Lung (tissue), 11 donors: ENCODE measurements at regions not wholly inside any gene's neighbourhood (a gene's known extent, or its start where the extent isn't known, plus 50 kb on each side); places are given as distances from the start of the nearest gene placed in this dataset.

ENCODE experiments used
- ATAC-seq: fragments of 200-7000 bp; cut with Tn5 transposase; one replicate; pipeline ENCODE4 v1.9.1; 2020; ENCODE audit warnings: moderate number of reproducible peaks; ENCODE audit not compliant: insufficient read depth, low FRiP score
- DNase-seq, 3 donors: peaks; one replicate each; pipeline ENCODE4 v3.0.0-alpha.2; 2013 to 2017
- H3K27ac ChIP-seq, 2 donors: one replicate each; pipeline ENCODE4 v1.5.1; 2013; ENCODE audit warnings: mild to moderate bottlenecking in 2 of 2, moderate library complexity in 2 of 2, control low read depth in 1 of 2, inconsistent platforms in 1 of 2, low read depth in 1 of 2, low read length in 1 of 2
- H3K27me3 ChIP-seq, 3 donors: one replicate each; pipeline ENCODE4 v1.5.1; 2013; ENCODE audit warnings: low read length in 2 of 3; ENCODE audit not compliant: control insufficient read depth in 3 of 3, insufficient read depth in 3 of 3
- H3K36me3 ChIP-seq, 4 donors: one replicate each; pipeline ENCODE4 v1.5.1; 2013; ENCODE audit warnings: low read length in 4 of 4, mild to moderate bottlenecking in 1 of 4, moderate library complexity in 1 of 4; ENCODE audit not compliant: control insufficient read depth in 4 of 4, insufficient read depth in 4 of 4
- H3K4me1 ChIP-seq, 5 donors: one replicate each; pipeline ENCODE4 v1.5.1; 2013; ENCODE audit warnings: low read length in 5 of 5, mild to moderate bottlenecking in 2 of 5, moderate library complexity in 1 of 5; ENCODE audit not compliant: control insufficient read depth in 5 of 5, insufficient read depth in 5 of 5
- H3K4me3 ChIP-seq: one replicate; pipeline ENCODE4 v1.5.1; 2013; ENCODE audit warnings: mild to moderate bottlenecking, control low read depth, moderate library complexity
- H3K9ac ChIP-seq, 2 donors: one replicate each; pipeline ENCODE4 v1.5.1; 2013; ENCODE audit warnings: low read length in 2 of 2, control low read depth in 1 of 2; ENCODE audit not compliant: insufficient read depth in 1 of 2
- H3K9me3 ChIP-seq, 4 donors: one replicate each; pipeline ENCODE4 v1.5.1; 2013; ENCODE audit warnings: low read length in 3 of 4, mild to moderate bottlenecking in 1 of 4, moderate library complexity in 1 of 4; ENCODE audit not compliant: control insufficient read depth in 4 of 4, insufficient read depth in 3 of 4
- WGBS, 2 donors: extraction: QIAGEN DNeasy Blood & Tissue Kit; methylation state at CpG; one replicate each; pipeline ENCODE4 v1.1.7; 2013; 5-methylcytosine and 5-hydroxymethylcytosine counted together
- TF ChIP-seq, protein P1 (sequence below): IDR thresholded peaks from 2 replicates; pipeline ENCODE4 v1.5.1; 2012; ENCODE audit warnings: mild to moderate bottlenecking; ENCODE audit errors: control extremely low read depth, extremely low read depth
- donor health status: control.
- donor health status: control.
- donor health status: Bipolar disorder and iron deficiency.
- donor health status: healthy.
- donor health status: DM: yes; HTN: yes; CAD: no.

DNA sequence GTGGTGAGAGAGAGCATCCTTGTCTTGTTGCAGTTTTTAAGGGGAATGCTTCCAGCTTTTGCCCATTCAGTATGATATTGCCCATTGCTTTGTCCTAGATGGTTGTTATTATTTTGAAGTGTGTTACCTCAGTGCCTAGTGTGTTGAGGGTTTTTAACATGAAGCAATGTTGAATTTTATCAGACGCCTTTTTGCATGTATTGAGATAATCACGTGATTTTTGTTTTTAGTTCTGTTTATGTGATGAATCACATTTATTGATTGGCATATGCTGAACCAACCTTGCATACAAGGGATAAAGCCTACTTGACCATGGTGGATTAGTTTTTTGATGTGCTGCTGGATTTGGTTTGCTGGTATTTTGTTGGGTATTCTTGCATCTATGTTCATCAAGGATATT lies 302.3 kb upstream of the G2E3 start:
- no peaks in the 10 kb centered on the region for H3K27me3 ChIP-seq
- H3K27ac ChIP-seq, result no peak overlapping the region
- WGBS, 2 donors, result 92 to 94% methylated on average over 2 of the region's 2 CpGs
- TF ChIP-seq, protein P1, sequence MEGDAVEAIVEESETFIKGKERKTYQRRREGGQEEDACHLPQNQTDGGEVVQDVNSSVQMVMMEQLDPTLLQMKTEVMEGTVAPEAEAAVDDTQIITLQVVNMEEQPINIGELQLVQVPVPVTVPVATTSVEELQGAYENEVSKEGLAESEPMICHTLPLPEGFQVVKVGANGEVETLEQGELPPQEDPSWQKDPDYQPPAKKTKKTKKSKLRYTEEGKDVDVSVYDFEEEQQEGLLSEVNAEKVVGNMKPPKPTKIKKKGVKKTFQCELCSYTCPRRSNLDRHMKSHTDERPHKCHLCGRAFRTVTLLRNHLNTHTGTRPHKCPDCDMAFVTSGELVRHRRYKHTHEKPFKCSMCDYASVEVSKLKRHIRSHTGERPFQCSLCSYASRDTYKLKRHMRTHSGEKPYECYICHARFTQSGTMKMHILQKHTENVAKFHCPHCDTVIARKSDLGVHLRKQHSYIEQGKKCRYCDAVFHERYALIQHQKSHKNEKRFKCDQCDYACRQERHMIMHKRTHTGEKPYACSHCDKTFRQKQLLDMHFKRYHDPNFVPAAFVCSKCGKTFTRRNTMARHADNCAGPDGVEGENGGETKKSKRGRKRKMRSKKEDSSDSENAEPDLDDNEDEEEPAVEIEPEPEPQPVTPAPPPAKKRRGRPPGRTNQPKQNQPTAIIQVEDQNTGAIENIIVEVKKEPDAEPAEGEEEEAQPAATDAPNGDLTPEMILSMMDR, result no peak
- no peak for ATAC-seq
- H3K36me3 ChIP-seq, result no peaks in the 10 kb centered on the region
- no peaks in the 10 kb centered on the region for H3K4me1 ChIP-seq
- no peak overlapping the region for H3K9ac ChIP-seq
- no peak for DNase-seq
- H3K4me3 ChIP-seq, result no peak overlapping the region
- peaks cover 0 to 2% (median 0%) of the 10 kb centered on the region in 4 donors for H3K9me3 ChIP-seq

DNA sequence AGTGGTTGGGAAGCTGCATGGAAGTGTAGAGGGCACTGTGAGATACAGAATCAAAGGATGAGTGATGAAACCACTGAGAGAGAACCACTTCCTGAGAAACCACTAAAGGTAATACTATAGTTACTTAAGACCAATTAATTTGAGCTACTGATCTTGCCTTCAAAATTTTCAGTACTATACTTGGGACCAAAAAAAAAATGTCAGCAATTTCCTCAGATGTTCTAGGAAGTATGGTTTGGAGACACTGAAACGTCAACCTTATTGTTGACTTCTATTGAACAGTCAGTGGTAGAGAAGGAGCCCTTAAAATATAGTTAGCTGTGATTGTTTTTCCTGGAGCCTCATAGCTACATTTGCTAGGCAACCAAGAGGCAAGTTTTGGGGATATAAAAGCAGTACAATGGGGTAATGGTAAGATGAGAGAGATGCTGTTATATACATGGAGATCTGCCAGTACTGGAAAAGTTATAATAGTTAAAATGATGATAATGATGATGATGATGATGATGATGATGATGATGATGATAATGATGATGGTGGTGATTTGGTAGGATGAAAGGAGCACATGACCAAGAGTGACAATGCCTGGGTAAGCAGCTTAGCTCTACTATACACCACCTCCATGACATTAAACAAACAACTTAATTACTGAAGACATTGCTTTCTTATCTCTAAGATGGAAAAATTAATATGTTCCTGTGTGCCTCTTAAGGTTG lies 300.9 kb upstream of the G2E3 start:
- Histone ChIP-seq H3K27me3 (no peaks in the 10 kb centered on the region), H3K4me3 (no peak overlapping the region), H3K4me1 (no peaks in the 10 kb centered on the region), H3K9ac (no peak overlapping the region), H3K27ac (no peak overlapping the region), H3K9me3 (peaks cover 0 to 2% (median 0%) of the 10 kb centered on the region in 4 donors), H3K36me3 (no peaks in the 10 kb centered on the region)
- DNase-seq, result no peak
- 79 to 89% methylated on average over 1 of the region's 1 CpG for WGBS, 2 donors
- TF ChIP-seq, protein P1, result no peak
- ATAC-seq, result no peak

DNA sequence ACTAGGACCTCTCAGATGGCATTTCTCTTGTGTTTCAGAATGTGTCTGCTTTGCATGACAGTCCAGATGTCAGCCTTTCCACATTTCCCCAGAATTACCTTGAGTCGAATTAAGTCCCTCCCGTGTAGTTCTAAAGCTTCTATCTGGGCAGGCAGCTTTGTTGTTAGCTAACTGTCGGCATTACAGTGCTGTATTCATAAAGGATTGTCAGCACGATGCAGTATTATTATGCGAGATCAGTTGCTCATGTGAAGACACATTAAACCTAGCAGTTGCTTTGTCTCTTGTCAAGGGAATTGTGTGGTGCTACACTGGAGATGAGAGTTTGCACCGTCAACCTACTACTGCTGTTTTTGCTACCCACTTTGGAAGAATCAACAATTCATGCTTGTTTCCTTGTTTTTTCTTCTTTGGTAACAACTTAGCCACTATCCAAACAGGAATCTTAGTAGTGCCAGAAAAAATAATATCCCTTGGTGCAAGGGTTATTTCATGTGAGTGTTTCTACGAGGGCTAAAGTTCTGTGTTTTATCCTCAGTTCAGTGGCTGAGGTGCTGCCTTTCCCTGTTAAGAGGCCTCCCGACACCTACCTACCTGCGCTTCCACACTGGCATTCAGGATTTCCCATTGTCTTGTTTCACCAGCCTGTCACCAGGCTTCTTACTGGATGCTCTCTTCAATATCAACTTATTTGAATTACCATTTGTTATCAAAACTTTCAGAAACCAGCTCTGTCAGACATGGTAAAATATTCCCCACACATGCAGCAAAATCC lies 297.9 kb upstream of the G2E3 start:
- H3K4me3 ChIP-seq, result no peak overlapping the region
- 76% methylated on average over 9 of the region's 9 CpGs for WGBS, 2 donors
- H3K4me1 ChIP-seq, result no peaks in the 10 kb centered on the region
- H3K36me3 ChIP-seq, result no peaks in the 10 kb centered on the region
- DNase-seq, result no peak
- TF ChIP-seq, protein P1, result no peak
- H3K27ac ChIP-seq, result no peak overlapping the region
- no peak overlapping the region for H3K9ac ChIP-seq
- H3K9me3 ChIP-seq, result peaks cover 0 to 2% (median 0%) of the 10 kb centered on the region in 4 donors
- ATAC-seq, result no peak
- no peaks in the 10 kb centered on the region for H3K27me3 ChIP-seq
